HG03175 (cell line): ENCODE measurements at regions not wholly inside any gene's neighbourhood (a gene's known extent, or its start where the extent isn't known, plus 50 kb on each side); places are given as distances from the start of the nearest gene placed in this dataset.
"Not testable (repeated sequence)": the region's sequence is repeated elsewhere in the genome, so short reads cannot be mapped to it uniquely, and the experiment has no call there.

ENCODE experiments used
- ATAC-seq: cut with Tn5 transposase; IDR thresholded peaks from one replicate; pipeline ENCODE4 v1.9.1; 2021; ENCODE audit warnings: mild to moderate bottlenecking, moderate library complexity; ENCODE audit not compliant: unreplicated experiment

GRCh38 chr2:236765478-236765877, 195.9 kb downstream of the ACKR3 start:
- ATAC-seq = no peak

GRCh38 chr2:236766850-236767249, 197.2 kb downstream of the ACKR3 start:
- ATAC-seq = no peak

- no peak for ATAC-seq
Measured at GRCh38 chr2:236767941-236768340, 198.3 kb downstream of the ACKR3 start.

- no peak for ATAC-seq
Measured at GRCh38 chr2:236768393-236769140, 198.9 kb downstream of the ACKR3 start.

- ATAC-seq = no peak
Measured at GRCh38 chr2:236769981-236770671, 200.5 kb downstream of the ACKR3 start.

- ATAC-seq = no peak
Measured at GRCh38 chr2:236772220-236772837, 202.7 kb downstream of the ACKR3 start.

GRCh38 chr2:236773206-236773605, 203.6 kb downstream of the ACKR3 start:
- ATAC-seq = no peak

GRCh38 chr2:236774171-236774570, 204.5 kb downstream of the ACKR3 start:
- no peak for ATAC-seq

- no peak for ATAC-seq
Measured at GRCh38 chr2:236775511-236775910, 205.9 kb downstream of the ACKR3 start.

- ATAC-seq = no peak
Measured at GRCh38 chr2:236776206-236776605, 206.6 kb downstream of the ACKR3 start.

GRCh38 chr2:236776695-236777251, 207.1 kb downstream of the ACKR3 start:
- no peak for ATAC-seq

- ATAC-seq = no peak
Measured at GRCh38 chr2:236777408-236777807, 207.8 kb downstream of the ACKR3 start.

- ATAC-seq = no peak
Measured at GRCh38 chr2:236781933-236782816, 212.6 kb downstream of the ACKR3 start.

- ATAC-seq = no peak
Measured at GRCh38 chr2:236782938-236783337, 213.3 kb downstream of the ACKR3 start.

- no peak for ATAC-seq
Measured at GRCh38 chr2:236783417-236784020, 213.9 kb downstream of the ACKR3 start.

GRCh38 chr2:236785611-236786057, 216.0 kb downstream of the ACKR3 start:
- ATAC-seq = no peak

- ATAC-seq = no peak
Measured at GRCh38 chr2:236786751-236787150, 217.1 kb downstream of the ACKR3 start.

GRCh38 chr2:236787376-236787775, 217.8 kb downstream of the ACKR3 start:
- not testable (repeated sequence) for ATAC-seq

- ATAC-seq = no peak
Measured at GRCh38 chr2:236787885-236788284, 218.3 kb downstream of the ACKR3 start.

- no peak for ATAC-seq
Measured at GRCh38 chr2:236790963-236791362, 221.3 kb downstream of the ACKR3 start.
